Mammary epithelial cell (primary cell): ENCODE measurements at regions not wholly inside any gene's neighbourhood (a gene's known extent, or its start where the extent isn't known, plus 50 kb on each side); places are given as distances from the start of the nearest gene placed in this dataset.

Source experiments
- CTCF ChIP-seq, 2 donors: IDR thresholded peaks in 1 of 2; conservative IDR thresholded peaks in 1 of 2; 2 replicates each; pipeline ENCODE4 v1.5.1; 2011 to 2012; ENCODE audit warnings: inconsistent platforms in 2 of 2, low read length in 2 of 2, mild to moderate bottlenecking in 2 of 2, control low read depth in 1 of 2, low read depth in 1 of 2; ENCODE audit not compliant: insufficient read depth in 1 of 2; ENCODE audit errors: extremely low read depth in 1 of 2
- EZH2 ChIP-seq: IDR thresholded peaks from 2 replicates; pipeline ENCODE4 v1.6.1; 2012; ENCODE audit warnings: low read length, inconsistent platforms, borderline replicate concordance

GRCh38 chr15:38961456-38961855, 396.8 kb upstream of the RASGRP1 start:
- TF ChIP-seq CTCF (conservative IDR thresholded peaks at IDR 0.05 in 1 of 2, IDR thresholded peaks at IDR 0.05 in 1 of 2; ENCODE audit: extremely low read depth in 1 of 2, insufficient read depth in 1 of 2, low read depth in 1 of 2, low read length in 2 of 2) (no peak), EZH2 (no peak)
